A549 (cell line): ENCODE measurements at regions not wholly inside any gene's neighbourhood (a gene's known extent, or its start where the extent isn't known, plus 50 kb on each side); places are given as distances from the start of the nearest gene placed in this dataset.
A peak's percentile ranks its signal among the peaks of the same experiment; 100 is the strongest.

Experiments
- ATAC-seq, 2 experiments: fragments of 200-7000 bp in 1 of 2; fragments of >200 bp in 1 of 2; cut with Nextera tagmentation in 1 of 2; cut with Tn5 transposase in 1 of 2; 3 replicates each; pipeline versions ENCODE4 v1.8.0 to v1.9.1; 2018 to 2020; ENCODE audit warnings: mild to moderate bottlenecking in 1 of 2, moderate library complexity in 1 of 2
- CTCF ChIA-PET: fragments of 300-600 bp; sonication (Branson Sonifier 250); formaldehyde crosslinking; extraction: SDS; loops from one replicate; lab custom pipeline; 2021; ENCODE audit warnings: antibody characterized with exemption, inconsistent platforms; lab: Yijun Ruan, JAX
- POLR2A ChIA-PET: fragments of 350-600 bp; formaldehyde crosslinking; extraction: SDS; loops from one replicate; lab custom pipeline; 2021; ENCODE audit warnings: antibody characterized with exemption, inconsistent platforms; lab: Yijun Ruan, JAX
- DNase-seq, 2 experiments: peaks; one replicate each; pipeline versions ENCODE4 v3.0.0 to v3.0.0-alpha.2; 2011 to 2016; ENCODE audit warnings: low read depth in 1 of 2, low spot score in 1 of 2
- FAIRE-seq: peaks from 2 replicates; lab custom pipeline; 2011; peaks lifted over from hg19 to GRCh38; lab: Jason Lieb, UNC
- H3K27ac ChIP-seq, 2 experiments: fragments of >200 bp; sonication (Bioruptor Twin); formaldehyde crosslinking; 3 replicates each; pipeline ENCODE4 v1.5.1; 2016 to 2017
- H3K4me1 ChIP-seq: fragments of >200 bp; sonication (Bioruptor Twin); formaldehyde crosslinking; 3 replicates; pipeline ENCODE4 v1.6.1; 2016
- H3K4me2 ChIP-seq: fragments of >200 bp; sonication (Bioruptor Twin); formaldehyde crosslinking; 3 replicates; pipeline ENCODE4 v1.6.1; 2016
- H3K4me3 ChIP-seq: fragments of >200 bp; sonication (Bioruptor Twin); formaldehyde crosslinking; 3 replicates; pipeline ENCODE4 v1.5.1; 2016
- H3K9me3 ChIP-seq: fragments of >200 bp; sonication (Bioruptor Twin); formaldehyde crosslinking; 3 replicates; pipeline ENCODE4 v1.6.1; 2016
- BHLHE40 ChIP-seq: IDR thresholded peaks from 2 replicates; pipeline ENCODE4 v1.6.1; 2012; ENCODE audit warnings: low read depth, low read length, inconsistent platforms
- CBX2 ChIP-seq: fragments of 200-600 bp; sonication (generic); IDR thresholded peaks from 2 replicates; pipeline ENCODE4 v1.6.1; 2016; ENCODE audit warnings: low read depth, mild to moderate bottlenecking, borderline replicate concordance
- FOSB ChIP-seq: fragments of 250-450 bp; sonication (Bioruptor Pico); IDR thresholded peaks from 2 replicates; pipeline ENCODE4 v1.5.0; 2020; ENCODE audit warnings: mild to moderate bottlenecking, moderate library complexity
- HEYL ChIP-seq: fragments of 250-450 bp; sonication (Bioruptor Pico); IDR thresholded peaks from 2 replicates; pipeline ENCODE4 v1.8.0; 2021; ENCODE audit warnings: mild to moderate bottlenecking, moderate library complexity
- HOXB13 ChIP-seq: fragments of 250-450 bp; sonication (Bioruptor Pico); IDR thresholded peaks from 2 replicates; pipeline ENCODE4 v1.5.0; 2020; ENCODE audit warnings: low read depth, mild to moderate bottlenecking, moderate library complexity
- JUNB ChIP-seq: fragments of >200 bp; sonication (Bioruptor Twin); formaldehyde crosslinking; IDR thresholded peaks from 2 replicates; pipeline ENCODE4 v1.6.1; 2016
- KDM1A ChIP-seq: fragments of 200-600 bp; sonication (generic); IDR thresholded peaks from 2 replicates; pipeline ENCODE4 v1.6.1; 2016; ENCODE audit warnings: low read depth, mild to moderate bottlenecking
- MAFK ChIP-seq: fragments of 450-650 bp; IDR thresholded peaks from 2 replicates; pipeline ENCODE4 v1.6.1; 2014; ENCODE audit not compliant: partially characterized antibody
- MAZ ChIP-seq: fragments of 150-350 bp; IDR thresholded peaks from 2 replicates; pipeline ENCODE4 v1.6.1; 2014; ENCODE audit warnings: antibody characterized with exemption, low read depth, low read length, borderline replicate concordance
- NFE2L2 ChIP-seq: fragments of 150-350 bp; conservative IDR thresholded peaks from 2 replicates; pipeline ENCODE4 v1.6.1; 2014; ENCODE audit warnings: low read length
- POLR2A ChIP-seq: IDR thresholded peaks from 2 replicates; pipeline ENCODE4 v1.6.1; 2012; ENCODE audit warnings: mild to moderate bottlenecking, low read length
- RFX5 ChIP-seq: fragments of 450-650 bp; IDR thresholded peaks from 2 replicates; pipeline ENCODE4 v1.7.1; 2014; ENCODE audit warnings: antibody characterized with exemption, mild to moderate bottlenecking, moderate library complexity
- RNF2 ChIP-seq: fragments of 200-600 bp; sonication (generic); IDR thresholded peaks from 2 replicates; pipeline ENCODE4 v1.6.1; 2016; ENCODE audit warnings: low read depth, mild to moderate bottlenecking, antibody characterized with exemption, moderate library complexity, borderline replicate concordance
- SMC3 ChIP-seq: fragments of >200 bp; sonication (Bioruptor Twin); formaldehyde crosslinking; IDR thresholded peaks from 3 replicates; pipeline ENCODE4 v1.6.1; 2018; ENCODE audit warnings: inconsistent platforms
- ZC3H11A ChIP-seq: fragments of 450-650 bp; IDR thresholded peaks from 2 replicates; pipeline ENCODE4 v1.6.1; 2014; ENCODE audit warnings: antibody characterized with exemption, mild to moderate bottlenecking
- WGBS: methylation state at CpG from one replicate; pipeline ENCODE4 v1.1.6; 2017; ENCODE audit errors: missing lambda C conversion rate; 5-methylcytosine and 5-hydroxymethylcytosine counted together
- TF ChIP-seq, protein P1 (sequence below): fragments of >200 bp; sonication (Bioruptor Twin); formaldehyde crosslinking; IDR thresholded peaks from 3 replicates; pipeline ENCODE4 v1.6.1; 2016
- TF ChIP-seq, protein P2 (sequence below): fragments of 250-450 bp; sonication (Bioruptor Pico); IDR thresholded peaks from 2 replicates; pipeline ENCODE4 v1.5.0; 2020; ENCODE audit warnings: low read depth, mild to moderate bottlenecking, moderate library complexity
- TF ChIP-seq, protein P3 (sequence below): fragments of >200 bp; sonication (Bioruptor Twin); formaldehyde crosslinking; IDR thresholded peaks from 2 replicates; pipeline ENCODE4 v1.6.1; 2016
- TF ChIP-seq, protein P4 (sequence below): IDR thresholded peaks from 2 replicates; pipeline ENCODE4 v1.6.1; 2012; ENCODE audit warnings: low read depth, borderline replicate concordance
- TF ChIP-seq, protein P5 (sequence below): fragments of 450-650 bp; IDR thresholded peaks from 2 replicates; pipeline ENCODE4 v1.6.1; 2014; ENCODE audit warnings: antibody characterized with exemption
- TF ChIP-seq, protein P6 (sequence below): IDR thresholded peaks from 2 replicates; pipeline ENCODE4 v1.6.1; 2012
- TF ChIP-seq, protein P7 (sequence below): fragments of 150-350 bp; IDR thresholded peaks from 2 replicates; pipeline ENCODE4 v1.6.1; 2014; ENCODE audit warnings: low read depth, mild to moderate bottlenecking, low read length

DNA sequence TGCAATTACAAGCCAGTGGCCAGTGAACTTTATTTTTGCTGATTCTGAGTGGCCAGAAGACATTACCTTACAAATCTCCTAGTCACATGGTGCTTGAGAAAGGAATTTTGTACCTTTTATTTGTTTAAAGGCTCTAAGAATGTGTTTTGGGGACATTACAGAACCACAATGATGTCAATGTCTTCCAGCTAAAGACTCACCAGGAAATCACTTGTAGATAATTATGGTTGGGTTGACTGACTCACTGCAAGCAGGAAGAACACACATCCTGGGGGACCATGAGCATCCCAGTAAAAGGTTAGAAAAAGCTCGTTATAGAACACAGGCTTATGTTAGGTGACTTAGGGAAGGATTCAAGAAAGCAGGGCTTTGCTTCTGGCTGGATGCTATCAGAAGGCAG lies 119.4 kb upstream of the FAM9B start:
- no peak overlapping the region for H3K4me2 ChIP-seq
- H3K4me3 ChIP-seq: no peak overlapping the region
- ChIA-PET POLR2A (no interaction called here), CTCF (no interaction called here)
- no peak for FAIRE-seq
- WGBS: 27% methylated on average over 1 of the region's 1 CpG
- H3K9me3 ChIP-seq: peaks cover 15% of the 10 kb centered on the region
- TF ChIP-seq ZC3H11A: no peak
- peak; percentile 23; the same call in 1 of the 2 replicates for TF ChIP-seq JUNB
- TF ChIP-seq FOSB: no peak
- TF ChIP-seq, protein P1, sequence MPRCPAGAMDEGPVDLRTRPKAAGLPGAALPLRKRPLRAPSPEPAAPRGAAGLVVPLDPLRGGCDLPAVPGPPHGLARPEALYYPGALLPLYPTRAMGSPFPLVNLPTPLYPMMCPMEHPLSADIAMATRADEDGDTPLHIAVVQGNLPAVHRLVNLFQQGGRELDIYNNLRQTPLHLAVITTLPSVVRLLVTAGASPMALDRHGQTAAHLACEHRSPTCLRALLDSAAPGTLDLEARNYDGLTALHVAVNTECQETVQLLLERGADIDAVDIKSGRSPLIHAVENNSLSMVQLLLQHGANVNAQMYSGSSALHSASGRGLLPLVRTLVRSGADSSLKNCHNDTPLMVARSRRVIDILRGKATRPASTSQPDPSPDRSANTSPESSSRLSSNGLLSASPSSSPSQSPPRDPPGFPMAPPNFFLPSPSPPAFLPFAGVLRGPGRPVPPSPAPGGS: no peak
- peak overlapping the region in 1 of 2 experiments; percentile 32; a peak in 2 of 6 replicates for H3K27ac ChIP-seq
- H3K4me1 ChIP-seq: peaks cover 16% of the 10 kb centered on the region
- no peak for ATAC-seq
- DNase-seq: peak in 1 of 2 experiments; percentile 25

DNA sequence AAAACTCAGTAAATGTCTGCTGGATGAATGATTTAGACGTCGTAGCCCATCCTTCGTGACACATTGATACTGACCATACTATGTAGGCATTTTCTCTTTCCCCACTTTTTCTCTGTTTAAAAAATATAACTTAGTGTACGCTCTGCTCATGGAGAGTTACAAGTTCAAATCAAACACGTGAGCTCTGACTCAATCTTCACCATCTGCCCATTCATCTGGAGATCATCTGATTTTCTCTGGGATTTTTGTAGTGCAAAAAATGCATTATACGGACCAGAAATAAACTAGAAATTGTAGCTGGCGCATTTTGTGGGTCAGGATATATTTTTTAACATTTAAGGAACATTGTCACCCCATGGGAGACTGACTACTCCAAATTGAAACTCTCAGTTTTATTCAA lies 124.7 kb upstream of the FAM9B start:
- ATAC-seq: no peak
- Histone ChIP-seq H3K27ac (no peak overlapping the region), H3K4me3 (no peak overlapping the region), H3K9me3 (peaks cover 5% of the 10 kb centered on the region; the same call in 2 of the 3 replicates), H3K4me2 (no peak overlapping the region)
- CTCF ChIA-PET: interaction anchor here (1.0 to 1.2 kb wide), 2 partner anchors 21 to 158 kb away, joined by 3 read pairs; no protein-coding TSS in a partner anchor
- POLR2A ChIA-PET: no interaction called here
- no peak for DNase-seq
- WGBS: 87% methylated on average over 7 of the region's 7 CpGs
- no peak for FAIRE-seq
- TF ChIP-seq, protein P2, sequence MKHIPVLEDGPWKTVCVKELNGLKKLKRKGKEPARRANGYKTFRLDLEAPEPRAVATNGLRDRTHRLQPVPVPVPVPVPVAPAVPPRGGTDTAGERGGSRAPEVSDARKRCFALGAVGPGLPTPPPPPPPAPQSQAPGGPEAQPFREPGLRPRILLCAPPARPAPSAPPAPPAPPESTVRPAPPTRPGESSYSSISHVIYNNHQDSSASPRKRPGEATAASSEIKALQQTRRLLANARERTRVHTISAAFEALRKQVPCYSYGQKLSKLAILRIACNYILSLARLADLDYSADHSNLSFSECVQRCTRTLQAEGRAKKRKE (CRISPR knock-in tag): no peak
- TF ChIP-seq, protein P3, sequence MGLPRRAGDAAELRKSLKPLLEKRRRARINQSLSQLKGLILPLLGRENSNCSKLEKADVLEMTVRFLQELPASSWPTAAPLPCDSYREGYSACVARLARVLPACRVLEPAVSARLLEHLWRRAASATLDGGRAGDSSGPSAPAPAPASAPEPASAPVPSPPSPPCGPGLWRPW: no peak
- TF ChIP-seq POLR2A (no peak), CBX2 (no peak), BHLHE40 (no peak), NFE2L2 (no peak), HOXB13 (no peak), KDM1A (no peak), SMC3 (no peak), MAFK (no peak), RFX5 (no peak), RNF2 (no peak), HEYL (CRISPR knock-in tag) (no peak), MAZ (no peak)
- TF ChIP-seq, protein P4, sequence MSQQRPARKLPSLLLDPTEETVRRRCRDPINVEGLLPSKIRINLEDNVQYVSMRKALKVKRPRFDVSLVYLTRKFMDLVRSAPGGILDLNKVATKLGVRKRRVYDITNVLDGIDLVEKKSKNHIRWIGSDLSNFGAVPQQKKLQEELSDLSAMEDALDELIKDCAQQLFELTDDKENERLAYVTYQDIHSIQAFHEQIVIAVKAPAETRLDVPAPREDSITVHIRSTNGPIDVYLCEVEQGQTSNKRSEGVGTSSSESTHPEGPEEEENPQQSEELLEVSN: no peak
- TF ChIP-seq, protein P5, sequence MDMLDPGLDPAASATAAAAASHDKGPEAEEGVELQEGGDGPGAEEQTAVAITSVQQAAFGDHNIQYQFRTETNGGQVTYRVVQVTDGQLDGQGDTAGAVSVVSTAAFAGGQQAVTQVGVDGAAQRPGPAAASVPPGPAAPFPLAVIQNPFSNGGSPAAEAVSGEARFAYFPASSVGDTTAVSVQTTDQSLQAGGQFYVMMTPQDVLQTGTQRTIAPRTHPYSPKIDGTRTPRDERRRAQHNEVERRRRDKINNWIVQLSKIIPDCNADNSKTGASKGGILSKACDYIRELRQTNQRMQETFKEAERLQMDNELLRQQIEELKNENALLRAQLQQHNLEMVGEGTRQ: no peak
- TF ChIP-seq, protein P6, sequence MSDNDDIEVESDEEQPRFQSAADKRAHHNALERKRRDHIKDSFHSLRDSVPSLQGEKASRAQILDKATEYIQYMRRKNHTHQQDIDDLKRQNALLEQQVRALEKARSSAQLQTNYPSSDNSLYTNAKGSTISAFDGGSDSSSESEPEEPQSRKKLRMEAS: no peak
- TF ChIP-seq, protein P7, sequence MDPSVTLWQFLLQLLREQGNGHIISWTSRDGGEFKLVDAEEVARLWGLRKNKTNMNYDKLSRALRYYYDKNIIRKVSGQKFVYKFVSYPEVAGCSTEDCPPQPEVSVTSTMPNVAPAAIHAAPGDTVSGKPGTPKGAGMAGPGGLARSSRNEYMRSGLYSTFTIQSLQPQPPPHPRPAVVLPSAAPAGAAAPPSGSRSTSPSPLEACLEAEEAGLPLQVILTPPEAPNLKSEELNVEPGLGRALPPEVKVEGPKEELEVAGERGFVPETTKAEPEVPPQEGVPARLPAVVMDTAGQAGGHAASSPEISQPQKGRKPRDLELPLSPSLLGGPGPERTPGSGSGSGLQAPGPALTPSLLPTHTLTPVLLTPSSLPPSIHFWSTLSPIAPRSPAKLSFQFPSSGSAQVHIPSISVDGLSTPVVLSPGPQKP: no peak
- TF ChIP-seq, all 56 proteins: peak for 0
- peaks cover 9% of the 10 kb centered on the region for H3K4me1 ChIP-seq
